Peyer's patch (tissue), 4 donors: ENCODE measurements at regions not wholly inside any gene's neighbourhood (a gene's known extent, or its start where the extent isn't known, plus 50 kb on each side); places are given as distances from the start of the nearest gene placed in this dataset.

Experiments
- POLR2A ChIP-seq, 2 donors: fragments of 450-650 bp; IDR thresholded peaks; one replicate each; pipeline ENCODE4 v1.5.1; 2017; ENCODE audit warnings: antibody characterized with exemption in 2 of 2, mild to moderate bottlenecking in 2 of 2, moderate library complexity in 2 of 2
- TF ChIP-seq, protein P1 (sequence below), 6 experiments: fragments of 450-650 bp in 4 of 6; fragments of 200-600 bp in 2 of 6; sonication (generic) in 1 of 6; IDR thresholded peaks; one replicate each; pipeline ENCODE4 v1.5.1; 2017 to 2019; ENCODE audit warnings: antibody characterized with exemption in 6 of 6, mild to moderate bottlenecking in 3 of 6, moderate library complexity in 1 of 6

DNA sequence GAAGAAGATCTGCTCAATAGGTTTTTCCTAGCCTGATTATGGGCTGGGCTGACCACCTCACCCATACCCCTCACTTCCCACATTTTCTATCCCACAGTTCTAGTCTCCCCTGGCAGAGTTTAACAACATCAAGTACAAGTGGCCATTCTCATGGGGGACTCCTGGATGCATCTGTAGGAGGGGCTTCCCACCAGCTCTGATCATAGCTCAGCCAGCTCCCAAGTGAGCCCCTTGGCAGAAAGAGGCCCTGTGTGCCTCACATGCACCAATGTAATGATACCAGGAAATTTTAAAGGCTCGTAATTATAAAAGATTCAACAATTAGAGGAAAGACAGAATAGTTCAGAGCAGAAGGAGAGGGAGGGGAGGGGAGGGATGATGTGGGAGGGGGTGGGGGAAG lies 144.2 kb upstream of the SYT13 start:
- no peak for TF ChIP-seq POLR2A (IDR thresholded peaks at IDR 0.05)
- TF ChIP-seq, protein P1, sequence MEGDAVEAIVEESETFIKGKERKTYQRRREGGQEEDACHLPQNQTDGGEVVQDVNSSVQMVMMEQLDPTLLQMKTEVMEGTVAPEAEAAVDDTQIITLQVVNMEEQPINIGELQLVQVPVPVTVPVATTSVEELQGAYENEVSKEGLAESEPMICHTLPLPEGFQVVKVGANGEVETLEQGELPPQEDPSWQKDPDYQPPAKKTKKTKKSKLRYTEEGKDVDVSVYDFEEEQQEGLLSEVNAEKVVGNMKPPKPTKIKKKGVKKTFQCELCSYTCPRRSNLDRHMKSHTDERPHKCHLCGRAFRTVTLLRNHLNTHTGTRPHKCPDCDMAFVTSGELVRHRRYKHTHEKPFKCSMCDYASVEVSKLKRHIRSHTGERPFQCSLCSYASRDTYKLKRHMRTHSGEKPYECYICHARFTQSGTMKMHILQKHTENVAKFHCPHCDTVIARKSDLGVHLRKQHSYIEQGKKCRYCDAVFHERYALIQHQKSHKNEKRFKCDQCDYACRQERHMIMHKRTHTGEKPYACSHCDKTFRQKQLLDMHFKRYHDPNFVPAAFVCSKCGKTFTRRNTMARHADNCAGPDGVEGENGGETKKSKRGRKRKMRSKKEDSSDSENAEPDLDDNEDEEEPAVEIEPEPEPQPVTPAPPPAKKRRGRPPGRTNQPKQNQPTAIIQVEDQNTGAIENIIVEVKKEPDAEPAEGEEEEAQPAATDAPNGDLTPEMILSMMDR (IDR thresholded peaks at IDR 0.05): no peak
